GM23338 (cell line): ENCODE measurements at regions not wholly inside any gene's neighbourhood (a gene's known extent, or its start where the extent isn't known, plus 50 kb on each side); places are given as distances from the start of the nearest gene placed in this dataset.
A peak's percentile ranks its signal among the peaks of the same experiment; 100 is the strongest.
"Not testable (repeated sequence)": the region's sequence is repeated elsewhere in the genome, so short reads cannot be mapped to it uniquely, and the experiment has no call there.

Experiments
- ATAC-seq: fragments of 200-7000 bp; cut with Tn5 transposase; 3 replicates; pipeline ENCODE4 v1.9.1; 2020
- DNase-seq: peaks from one replicate; pipeline ENCODE4 v3.0.0-alpha.2; 2015; ENCODE audit warnings: low spot score
- H2AFZ ChIP-seq: fragments of 200-600 bp; sonication (generic); 2 replicates; pipeline ENCODE4 v1.8.0; 2016; ENCODE audit warnings: antibody characterized with exemption, mild to moderate bottlenecking, moderate library complexity
- H3F3A ChIP-seq: fragments of 200-600 bp; sonication (generic); replicated peaks from 2 replicates; pipeline ENCODE4 v1.8.0; 2017; ENCODE audit warnings: antibody characterized with exemption, mixed run types, low read depth
- H3K27ac ChIP-seq: fragments of 200-600 bp; sonication (generic); 2 replicates; pipeline ENCODE4 v1.6.1; 2016; ENCODE audit warnings: low read depth
- H3K27me3 ChIP-seq: fragments of 200-600 bp; sonication (generic); 2 replicates; pipeline ENCODE4 v1.8.0; 2016; ENCODE audit warnings: mild to moderate bottlenecking, mixed run types, moderate library complexity; ENCODE audit not compliant: insufficient read depth
- H3K36me3 ChIP-seq: fragments of 200-600 bp; sonication (generic); 2 replicates; pipeline ENCODE4 v1.8.0; 2016; ENCODE audit warnings: mild to moderate bottlenecking; ENCODE audit not compliant: insufficient read depth
- H3K4me1 ChIP-seq: fragments of 200-600 bp; sonication (generic); 2 replicates; pipeline ENCODE4 v1.8.0; 2016; ENCODE audit warnings: mild to moderate bottlenecking, moderate library complexity; ENCODE audit not compliant: insufficient read depth
- H3K4me2 ChIP-seq: fragments of 200-600 bp; sonication (generic); 2 replicates; pipeline ENCODE4 v1.7.1; 2017; ENCODE audit warnings: mixed run types
- H3K4me3 ChIP-seq: fragments of 200-600 bp; sonication (generic); 2 replicates; pipeline ENCODE4 v1.6.1; 2016; ENCODE audit warnings: mixed run types
- H3K79me2 ChIP-seq: fragments of 200-600 bp; sonication (generic); replicated peaks from 2 replicates; pipeline ENCODE4 v1.8.0; 2017; ENCODE audit warnings: mild to moderate bottlenecking; ENCODE audit not compliant: insufficient read depth
- H3K9me2 ChIP-seq: fragments of 200-600 bp; sonication (generic); 2 replicates; pipeline ENCODE4 v1.8.0; 2017; ENCODE audit not compliant: insufficient read depth
- H4K20me1 ChIP-seq: fragments of 200-600 bp; sonication (generic); replicated peaks from 2 replicates; pipeline ENCODE4 v1.8.0; 2017; ENCODE audit warnings: mild to moderate bottlenecking; ENCODE audit not compliant: insufficient read depth
- H3K27ac Mint-ChIP-seq: 2 replicates; pipeline ENCODE4 v1.8.0; 2020; ENCODE audit warnings: inconsistent platforms, mild to moderate bottlenecking, moderate library complexity, mixed read lengths
- H3K27me3 Mint-ChIP-seq: 3 replicates; pipeline ENCODE4 v1.8.0; 2022; ENCODE audit warnings: low read depth, mild to moderate bottlenecking, moderate library complexity, mixed read lengths, inconsistent platforms; ENCODE audit not compliant: insufficient read depth, poor library complexity
- H3K36me3 Mint-ChIP-seq: 3 replicates; pipeline ENCODE4 v1.8.0; 2021; ENCODE audit warnings: low read depth, mild to moderate bottlenecking, inconsistent platforms, moderate library complexity, mixed read lengths
- H3K4me1 Mint-ChIP-seq: 3 replicates; pipeline ENCODE4 v1.8.0; 2020; ENCODE audit warnings: mild to moderate bottlenecking, inconsistent platforms, mixed read lengths
- H3K4me3 Mint-ChIP-seq: 3 replicates; pipeline ENCODE4 v1.8.0; 2021; ENCODE audit warnings: moderate library complexity, mild to moderate bottlenecking, inconsistent platforms, mixed read lengths
- H3K9me3 Mint-ChIP-seq: 3 replicates; pipeline ENCODE4 v1.8.0; 2020; ENCODE audit warnings: moderate library complexity, mild to moderate bottlenecking, inconsistent platforms, mixed read lengths
- TF ChIP-seq, protein P1 (sequence below), 2 experiments: fragments of 200-600 bp in 1 of 2; sonication (generic) in 1 of 2; conservative IDR thresholded peaks; 2 replicates each; pipeline versions ENCODE4 v1.5.1 to v1.6.1; 2016 to 2017; ENCODE audit warnings: antibody characterized with exemption in 2 of 2, low read depth in 2 of 2, mild to moderate bottlenecking in 2 of 2, moderate library complexity in 1 of 2

DNA sequence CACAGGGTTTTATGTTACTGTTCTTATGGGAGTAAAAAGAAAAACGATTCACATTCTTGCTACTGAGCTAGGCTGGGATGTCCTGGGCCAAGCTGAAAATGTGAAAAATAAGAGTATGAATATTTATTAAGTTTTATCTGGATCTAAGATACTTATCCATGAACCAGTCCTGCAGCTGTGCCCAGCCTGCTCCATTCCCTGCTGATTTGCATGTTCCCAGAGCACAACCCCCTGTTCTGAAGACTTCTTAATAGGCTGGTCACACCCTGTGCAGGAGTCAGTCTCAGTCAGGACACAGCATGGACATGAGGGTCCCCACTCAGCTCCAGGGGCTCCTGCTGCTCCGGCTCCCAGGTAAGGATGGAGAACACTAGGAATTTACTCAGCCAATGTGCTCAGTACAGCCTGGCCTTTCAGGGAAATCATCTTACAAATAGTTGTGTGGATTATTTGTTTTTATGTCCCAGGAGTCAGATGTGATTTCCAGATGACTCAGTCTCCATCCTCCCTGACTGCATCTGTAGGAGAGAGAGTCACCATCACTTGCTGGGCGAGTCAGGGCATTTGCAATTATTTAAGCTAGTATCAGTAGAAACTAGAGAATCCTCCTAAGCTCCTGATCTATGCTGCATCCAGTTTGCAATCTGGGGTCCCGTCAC, 1319.1 kb downstream of the RPIA start:
- H3K27ac ChIP-seq, H3K36me3 Mint-ChIP-seq, H4K20me1 ChIP-seq, H3K79me2 ChIP-seq, H2AFZ ChIP-seq, H3K4me3 ChIP-seq, H3K27me3 Mint-ChIP-seq, DNase-seq, H3F3A ChIP-seq, H3K4me2 ChIP-seq, ATAC-seq, H3K9me2 ChIP-seq, H3K27ac Mint-ChIP-seq, H3K36me3 ChIP-seq, H3K4me3 Mint-ChIP-seq, H3K4me1 Mint-ChIP-seq, H3K27me3 ChIP-seq, H3K4me1 ChIP-seq: not testable (repeated sequence)
- peaks cover 27% of the 10 kb centered on the region for H3K9me3 Mint-ChIP-seq

DNA sequence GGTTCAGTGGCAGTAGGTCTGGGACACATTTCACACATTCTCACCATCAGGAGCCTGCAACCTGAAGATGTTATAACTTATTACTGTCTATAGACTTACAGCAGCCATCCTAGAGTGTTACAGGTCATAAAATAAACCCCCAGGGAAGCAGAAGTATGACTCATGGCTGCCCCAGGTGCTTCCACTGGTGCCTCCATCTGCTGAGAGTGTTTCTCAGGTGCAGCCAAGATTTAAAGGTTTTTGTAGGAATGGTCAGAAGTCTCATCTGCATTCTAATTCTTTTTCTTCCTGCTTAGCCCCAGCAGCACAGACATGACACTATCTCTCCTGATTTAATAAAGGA, 1319.6 kb downstream of the RPIA start:
- not testable (repeated sequence) for H4K20me1 ChIP-seq, ATAC-seq, H3K4me3 ChIP-seq, H3K27me3 Mint-ChIP-seq, H3K4me3 Mint-ChIP-seq, H3K27me3 ChIP-seq, H3K79me2 ChIP-seq, H2AFZ ChIP-seq, H3K4me1 ChIP-seq, DNase-seq, H3K27ac ChIP-seq, H3K4me2 ChIP-seq, H3K36me3 ChIP-seq, H3F3A ChIP-seq, H3K27ac Mint-ChIP-seq, H3K36me3 Mint-ChIP-seq, H3K9me2 ChIP-seq, H3K4me1 Mint-ChIP-seq
- peaks cover 29% of the 10 kb centered on the region for H3K9me3 Mint-ChIP-seq

DNA sequence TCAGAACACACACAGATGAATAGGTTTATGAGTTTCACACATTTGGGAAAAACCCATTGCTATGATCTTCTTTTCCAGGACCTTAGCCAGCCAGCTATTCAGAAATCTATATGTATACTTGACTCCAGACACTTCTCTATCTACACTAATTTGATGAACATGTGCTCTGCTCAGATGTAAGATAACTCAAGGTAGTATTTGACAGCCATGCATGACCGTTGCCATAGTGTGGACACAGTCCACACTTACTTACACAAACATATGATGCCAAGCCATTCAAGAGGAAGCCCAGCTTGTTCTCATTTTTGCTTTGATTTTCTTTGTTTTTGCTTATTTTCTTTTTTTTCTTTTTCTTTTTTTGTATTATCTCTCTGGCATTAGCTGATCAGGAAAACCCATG, 1328.4 kb downstream of the RPIA start:
- not testable (repeated sequence) for H3K27me3 ChIP-seq, H3K4me3 ChIP-seq, DNase-seq, ATAC-seq, H3K36me3 ChIP-seq, H3F3A ChIP-seq, H3K27ac ChIP-seq, H3K4me2 ChIP-seq, H3K9me2 ChIP-seq, H3K36me3 Mint-ChIP-seq, H3K4me1 Mint-ChIP-seq, H3K4me1 ChIP-seq, H2AFZ ChIP-seq, H3K79me2 ChIP-seq, H4K20me1 ChIP-seq, H3K27ac Mint-ChIP-seq, H3K4me3 Mint-ChIP-seq, H3K27me3 Mint-ChIP-seq
- H3K9me3 Mint-ChIP-seq: peaks cover 31% of the 10 kb centered on the region

DNA sequence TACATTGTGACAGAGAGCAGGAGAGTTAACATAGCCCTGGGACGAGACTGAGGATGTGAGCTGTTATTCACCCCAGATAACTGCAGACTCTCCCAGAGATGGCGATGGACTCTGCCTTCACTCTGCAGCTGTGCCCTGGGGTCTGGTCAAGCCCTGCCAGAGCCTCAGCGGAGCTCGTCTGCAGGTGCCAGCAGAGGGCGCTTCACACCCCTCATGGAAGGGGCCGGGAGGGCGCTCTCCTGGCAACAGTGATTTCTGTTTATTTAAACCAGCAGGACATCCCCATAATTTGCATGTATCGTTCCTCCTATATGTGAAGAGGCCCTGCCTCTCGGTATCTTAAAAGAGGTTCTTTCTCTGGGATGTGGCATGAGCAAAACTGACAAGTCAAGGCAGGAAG, 1329.8 kb downstream of the RPIA start:
- H3K27me3 Mint-ChIP-seq, H3K36me3 ChIP-seq, H3K27ac Mint-ChIP-seq, H4K20me1 ChIP-seq, H3F3A ChIP-seq, H3K4me2 ChIP-seq, H3K4me1 Mint-ChIP-seq, H3K27ac ChIP-seq, H3K4me3 ChIP-seq, H2AFZ ChIP-seq, H3K4me3 Mint-ChIP-seq, DNase-seq, H3K36me3 Mint-ChIP-seq, H3K79me2 ChIP-seq, H3K27me3 ChIP-seq, H3K4me1 ChIP-seq, H3K9me2 ChIP-seq: not testable (repeated sequence)
- H3K9me3 Mint-ChIP-seq: peaks cover 35% of the 10 kb centered on the region
- TF ChIP-seq, protein P1, sequence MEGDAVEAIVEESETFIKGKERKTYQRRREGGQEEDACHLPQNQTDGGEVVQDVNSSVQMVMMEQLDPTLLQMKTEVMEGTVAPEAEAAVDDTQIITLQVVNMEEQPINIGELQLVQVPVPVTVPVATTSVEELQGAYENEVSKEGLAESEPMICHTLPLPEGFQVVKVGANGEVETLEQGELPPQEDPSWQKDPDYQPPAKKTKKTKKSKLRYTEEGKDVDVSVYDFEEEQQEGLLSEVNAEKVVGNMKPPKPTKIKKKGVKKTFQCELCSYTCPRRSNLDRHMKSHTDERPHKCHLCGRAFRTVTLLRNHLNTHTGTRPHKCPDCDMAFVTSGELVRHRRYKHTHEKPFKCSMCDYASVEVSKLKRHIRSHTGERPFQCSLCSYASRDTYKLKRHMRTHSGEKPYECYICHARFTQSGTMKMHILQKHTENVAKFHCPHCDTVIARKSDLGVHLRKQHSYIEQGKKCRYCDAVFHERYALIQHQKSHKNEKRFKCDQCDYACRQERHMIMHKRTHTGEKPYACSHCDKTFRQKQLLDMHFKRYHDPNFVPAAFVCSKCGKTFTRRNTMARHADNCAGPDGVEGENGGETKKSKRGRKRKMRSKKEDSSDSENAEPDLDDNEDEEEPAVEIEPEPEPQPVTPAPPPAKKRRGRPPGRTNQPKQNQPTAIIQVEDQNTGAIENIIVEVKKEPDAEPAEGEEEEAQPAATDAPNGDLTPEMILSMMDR (conservative IDR thresholded peaks at IDR 0.05; ENCODE audit: low read depth in 2 of 2): peak in 1 of 2 experiments; percentile 18; a peak in 2 of 4 replicates
- peak; percentile 94 for ATAC-seq
